Activated CD8-positive, alpha-beta T cell treated with anti-CD3 and anti-CD28 coated beads, Interleukin-2, amount 10 ng/mL, durations not matched to agents 7 days and 5 days (primary cell): ENCODE measurements at regions not wholly inside any gene's neighbourhood (a gene's known extent, or its start where the extent isn't known, plus 50 kb on each side); places are given as distances from the start of the nearest gene placed in this dataset.
"Not testable (repeated sequence)": the region's sequence is repeated elsewhere in the genome, so short reads cannot be mapped to it uniquely, and the experiment has no call there.

Experiments
- ATAC-seq: fragments of 150-1000 bp; cut with Tn5 transposase; one replicate; pipeline ENCODE4 v1.10.0; 2021; ENCODE audit warnings: moderate library complexity
- CTCF ChIA-PET: fragments of 350-600 bp; sonication (Branson Sonifier 250); formaldehyde crosslinking; loops from one replicate; lab custom pipeline; 2021; ENCODE audit warnings: antibody characterized with exemption; lab: Charles Lee
- POLR2A ChIA-PET: fragments of 350-600 bp; sonication (Branson Sonifier 250); formaldehyde crosslinking; loops from one replicate; lab custom pipeline; 2021; ENCODE audit warnings: antibody characterized with exemption; lab: Charles Lee
- DNase-seq: peaks from one replicate; pipeline ENCODE4 v3.0.0-alpha.2; 2020
- H3K27ac Mint-ChIP-seq: one replicate; pipeline ENCODE4 v1.8.0; 2021; ENCODE audit warnings: mild to moderate bottlenecking, mixed read lengths
- H3K27me3 Mint-ChIP-seq: one replicate; pipeline ENCODE4 v1.8.0; 2021; ENCODE audit warnings: low read depth, mixed read lengths
- H3K36me3 Mint-ChIP-seq: one replicate; pipeline ENCODE4 v1.8.0; 2021; ENCODE audit warnings: low read depth, mixed read lengths
- H3K4me1 Mint-ChIP-seq: one replicate; pipeline ENCODE4 v1.8.0; 2021; ENCODE audit warnings: low read depth, mixed read lengths
- H3K4me3 Mint-ChIP-seq: one replicate; pipeline ENCODE4 v1.8.0; 2021; ENCODE audit warnings: mild to moderate bottlenecking, mixed read lengths
- H3K9me3 Mint-ChIP-seq: one replicate; pipeline ENCODE4 v1.8.0; 2022; ENCODE audit warnings: mixed read lengths; ENCODE audit not compliant: insufficient read depth

GRCh38 chr3:33940736-33941135 is 142.3 kb downstream of the PDCD6IP start:
- ATAC-seq = no peak
- Mint-ChIP-seq H3K4me1 (no peaks in the 10 kb centered on the region), H3K4me3 (no peak overlapping the region), H3K27me3 (peaks cover 2% of the 10 kb centered on the region), H3K9me3 (no peaks in the 10 kb centered on the region), H3K27ac (no peak overlapping the region), H3K36me3 (no peaks in the 10 kb centered on the region)
- CTCF ChIA-PET = interaction anchor here (0.7 kb wide), 1 partner anchor 321 kb away, joined by 3 read pairs; no protein-coding TSS in a partner anchor
- DNase-seq = no peak
- POLR2A ChIA-PET = no interaction called here

- H3K27ac Mint-ChIP-seq = no peak overlapping the region
- DNase-seq (no peak), ATAC-seq (no peak)
- H3K9me3 Mint-ChIP-seq = no peaks in the 10 kb centered on the region
- ChIA-PET CTCF (no interaction called here), POLR2A (no interaction called here)
- no peaks in the 10 kb centered on the region for H3K4me1 Mint-ChIP-seq
- no peak overlapping the region for H3K4me3 Mint-ChIP-seq
- peaks cover 2% of the 10 kb centered on the region for H3K27me3 Mint-ChIP-seq
- H3K36me3 Mint-ChIP-seq = no peaks in the 10 kb centered on the region
These were observed 143.4 kb downstream of the PDCD6IP start for GRCh38 chr3:33941804-33942203.

- Mint-ChIP-seq H3K36me3 (no peaks in the 10 kb centered on the region), H3K27ac (no peak overlapping the region), H3K27me3 (peaks cover 2% of the 10 kb centered on the region), H3K4me3 (no peak overlapping the region), H3K9me3 (no peaks in the 10 kb centered on the region), H3K4me1 (no peaks in the 10 kb centered on the region)
- DNase-seq (no peak), ATAC-seq (no peak)
- ChIA-PET CTCF (no interaction called here), POLR2A (no interaction called here)
These were observed 144.2 kb downstream of the PDCD6IP start for GRCh38 chr3:33942483-33943150.

- Mint-ChIP-seq H3K36me3 (no peaks in the 10 kb centered on the region), H3K27ac (no peak overlapping the region)
- CTCF ChIA-PET = no interaction called here
These were observed 144.8 kb downstream of the PDCD6IP start for GRCh38 chr3:33943277-33943676.

GRCh38 chr3:33946612-33947011 is 148.2 kb downstream of the PDCD6IP start:
- H3K9me3 Mint-ChIP-seq, ATAC-seq, POLR2A ChIA-PET, H3K27me3 Mint-ChIP-seq, H3K27ac Mint-ChIP-seq, H3K4me1 Mint-ChIP-seq, H3K4me3 Mint-ChIP-seq, H3K36me3 Mint-ChIP-seq, CTCF ChIA-PET, DNase-seq: not testable (repeated sequence)

More at GRCh38 chr3:33943277-33943676, 144.8 kb downstream of the PDCD6IP start:
- no peaks in the 10 kb centered on the region for H3K27me3 Mint-ChIP-seq
- no peaks in the 10 kb centered on the region for H3K9me3 Mint-ChIP-seq
- DNase-seq (no peak), ATAC-seq (no peak)
- POLR2A ChIA-PET = no interaction called here
- no peak overlapping the region for H3K4me3 Mint-ChIP-seq
- no peaks in the 10 kb centered on the region for H3K4me1 Mint-ChIP-seq

GRCh38 chr3:33947272-33948195 is 149.1 kb downstream of the PDCD6IP start:
- DNase-seq (no peak), ATAC-seq (no peak)
- no peak overlapping the region for H3K4me3 Mint-ChIP-seq
- no peaks in the 10 kb centered on the region for H3K4me1 Mint-ChIP-seq
- POLR2A ChIA-PET = no interaction called here
- H3K9me3 Mint-ChIP-seq = no peaks in the 10 kb centered on the region
- CTCF ChIA-PET = no interaction called here
- H3K27ac Mint-ChIP-seq = no peak overlapping the region
- H3K36me3 Mint-ChIP-seq = no peaks in the 10 kb centered on the region
- peaks cover 4% of the 10 kb centered on the region for H3K27me3 Mint-ChIP-seq

- no peak overlapping the region for H3K4me3 Mint-ChIP-seq
- ATAC-seq (no peak), DNase-seq (no peak)
- H3K36me3 Mint-ChIP-seq = no peaks in the 10 kb centered on the region
- H3K4me1 Mint-ChIP-seq = no peaks in the 10 kb centered on the region
- POLR2A ChIA-PET = no interaction called here
- peaks cover 4% of the 10 kb centered on the region for H3K27me3 Mint-ChIP-seq
- CTCF ChIA-PET = no interaction called here
- H3K27ac Mint-ChIP-seq = no peak overlapping the region
- H3K9me3 Mint-ChIP-seq = no peaks in the 10 kb centered on the region
These were observed 150.6 kb downstream of the PDCD6IP start for GRCh38 chr3:33949074-33949473.

GRCh38 chr3:33954956-33955355 is 156.5 kb downstream of the PDCD6IP start:
- Mint-ChIP-seq H3K9me3 (no peaks in the 10 kb centered on the region), H3K27ac (no peak overlapping the region), H3K36me3 (no peaks in the 10 kb centered on the region), H3K4me1 (no peaks in the 10 kb centered on the region), H3K27me3 (peaks cover 2% of the 10 kb centered on the region), H3K4me3 (no peak overlapping the region)
- DNase-seq (no peak), ATAC-seq (no peak)
- POLR2A ChIA-PET = no interaction called here
- CTCF ChIA-PET = no interaction called here

GRCh38 chr3:33956206-33956605 is 157.8 kb downstream of the PDCD6IP start:
- no peak overlapping the region for H3K4me3 Mint-ChIP-seq
- ATAC-seq (no peak), DNase-seq (no peak)
- H3K4me1 Mint-ChIP-seq = no peaks in the 10 kb centered on the region
- H3K27me3 Mint-ChIP-seq = no peaks in the 10 kb centered on the region
- H3K36me3 Mint-ChIP-seq = no peaks in the 10 kb centered on the region
- H3K9me3 Mint-ChIP-seq = no peaks in the 10 kb centered on the region
- CTCF ChIA-PET = no interaction called here
- POLR2A ChIA-PET = no interaction called here
- H3K27ac Mint-ChIP-seq = no peak overlapping the region

GRCh38 chr3:33956776-33957175 is 158.3 kb downstream of the PDCD6IP start:
- Mint-ChIP-seq H3K4me3 (no peak overlapping the region), H3K27ac (no peak overlapping the region), H3K4me1 (no peaks in the 10 kb centered on the region), H3K9me3 (no peaks in the 10 kb centered on the region), H3K27me3 (no peaks in the 10 kb centered on the region), H3K36me3 (no peaks in the 10 kb centered on the region)
- POLR2A ChIA-PET = no interaction called here
- CTCF ChIA-PET = no interaction called here
- DNase-seq = no peak
- no peak for ATAC-seq

- Mint-ChIP-seq H3K4me3 (no peak overlapping the region), H3K4me1 (no peaks in the 10 kb centered on the region), H3K9me3 (no peaks in the 10 kb centered on the region), H3K36me3 (no peaks in the 10 kb centered on the region), H3K27ac (no peak overlapping the region), H3K27me3 (no peaks in the 10 kb centered on the region)
- DNase-seq = no peak
- CTCF ChIA-PET = no interaction called here
- POLR2A ChIA-PET = no interaction called here
- no peak for ATAC-seq
These were observed 158.7 kb downstream of the PDCD6IP start for GRCh38 chr3:33957176-33957575.

- ChIA-PET CTCF (no interaction called here), POLR2A (no interaction called here)
- DNase-seq (no peak), ATAC-seq (no peak)
- Mint-ChIP-seq H3K27me3 (no peaks in the 10 kb centered on the region), H3K9me3 (no peaks in the 10 kb centered on the region), H3K4me1 (no peaks in the 10 kb centered on the region), H3K4me3 (no peak overlapping the region), H3K36me3 (no peaks in the 10 kb centered on the region), H3K27ac (no peak overlapping the region)
These were observed 160.2 kb downstream of the PDCD6IP start for GRCh38 chr3:33958661-33959060.
